Left lobe of liver (tissue), 2 donors: ENCODE measurements at regions not wholly inside any gene's neighbourhood (a gene's known extent, or its start where the extent isn't known, plus 50 kb on each side); places are given as distances from the start of the nearest gene placed in this dataset.
"Not testable (repeated sequence)": the region's sequence is repeated elsewhere in the genome, so short reads cannot be mapped to it uniquely, and the experiment has no call there.

Source experiments
- ATAC-seq: fragments of 200-7000 bp; cut with Tn5 transposase; one replicate; pipeline ENCODE4 v1.9.1; 2020; ENCODE audit warnings: mild to moderate bottlenecking, moderate library complexity
- DNase-seq: peaks from one replicate; pipeline ENCODE4 v3.0.0-alpha.2; 2020; ENCODE audit warnings: low spot score
- donor health status: DM: no; HTN: no; CAD: no; lungs with moderate emphysema.
- donor health status: DM: no; HTN: yes; CAD: no.

- ATAC-seq, DNase-seq: not testable (repeated sequence)
Observed at GRCh38 chr1:144516172-144516571, 54.7 kb upstream of the NBPF15 start.

GRCh38 chr1:144516906-144517305, 55.4 kb upstream of the NBPF15 start:
- not testable (repeated sequence) for DNase-seq, ATAC-seq

- DNase-seq, ATAC-seq: not testable (repeated sequence)
Observed at GRCh38 chr1:144518439-144518838, 57.0 kb upstream of the NBPF15 start.

- DNase-seq, ATAC-seq: not testable (repeated sequence)
Observed at GRCh38 chr1:144519528-144520189, 58.2 kb upstream of the NBPF15 start.

GRCh38 chr1:144523661-144524407, 62.4 kb upstream of the NBPF15 start:
- DNase-seq, result not testable (repeated sequence)
- peak; percentile 74 for ATAC-seq

GRCh38 chr1:144532156-144532607, 60.5 kb upstream of the PPIAL4F start:
- peak; percentile 83 for ATAC-seq

GRCh38 chr1:144533480-144533879, 59.2 kb upstream of the PPIAL4F start:
- not testable (repeated sequence) for ATAC-seq

More at GRCh38 chr1:144532156-144532607, 60.5 kb upstream of the PPIAL4F start:
- DNase-seq, result not testable (repeated sequence)

GRCh38 chr1:144534286-144534685, 58.4 kb upstream of the PPIAL4F start:
- ATAC-seq, DNase-seq: not testable (repeated sequence)

More at GRCh38 chr1:144533480-144533879, 59.2 kb upstream of the PPIAL4F start:
- not testable (repeated sequence) for DNase-seq

GRCh38 chr1:144536677-144537076, 56.0 kb upstream of the PPIAL4F start:
- not testable (repeated sequence) for ATAC-seq, DNase-seq

- not testable (repeated sequence) for DNase-seq
- peak; percentile 81 for ATAC-seq
Observed at GRCh38 chr1:144537234-144537633, 55.5 kb upstream of the PPIAL4F start.

- not testable (repeated sequence) for DNase-seq, ATAC-seq
Observed at GRCh38 chr1:144538736-144539135, 54.0 kb upstream of the PPIAL4F start.

- not testable (repeated sequence) for ATAC-seq, DNase-seq
Observed at GRCh38 chr1:144539191-144539960, 53.3 kb upstream of the PPIAL4F start.
